Right lobe of liver (tissue), 4 donors: ENCODE measurements at regions not wholly inside any gene's neighbourhood (a gene's known extent, or its start where the extent isn't known, plus 50 kb on each side); places are given as distances from the start of the nearest gene placed in this dataset.

Source experiments
- CTCF ChIP-seq, 4 donors: fragments of 200-600 bp in 3 of 4; fragments of 450-650 bp in 1 of 4; IDR thresholded peaks; one replicate each; pipeline versions ENCODE4 v1.5.1 to v1.8.0; 2016 to 2022; ENCODE audit warnings: antibody characterized with exemption in 4 of 4, mild to moderate bottlenecking in 2 of 4
- POLR2A ChIP-seq: fragments of 450-650 bp; IDR thresholded peaks from one replicate; pipeline ENCODE4 v1.6.1; 2017; ENCODE audit warnings: antibody characterized with exemption, mild to moderate bottlenecking
- donor health status: DM: no; HTN: no; CAD: no.
- donor health status: DM: no; HTN: no; CAD: no.
- donor health status: DM: no; HTN: yes; CAD: no.

DNA sequence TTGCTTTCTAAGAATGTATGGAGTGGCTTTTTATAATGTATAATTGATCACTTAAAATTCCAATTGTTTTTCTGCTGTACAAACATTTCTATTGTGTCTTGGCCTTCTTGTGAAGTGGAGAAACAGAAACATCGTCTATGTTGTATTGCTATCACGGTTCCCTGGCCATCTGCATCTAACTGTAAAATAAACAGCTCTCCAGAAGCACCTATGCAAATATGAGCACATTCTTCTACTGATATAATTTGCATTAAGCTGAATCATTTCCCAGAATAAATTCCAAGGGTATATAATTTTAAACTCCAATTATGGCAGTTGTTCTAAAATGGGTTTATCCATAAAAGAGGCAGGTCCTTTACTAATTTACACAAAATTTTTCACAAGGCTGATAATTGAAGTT, 261.6 kb upstream of the STS start:
- TF ChIP-seq POLR2A (no peak), CTCF (IDR thresholded peaks at IDR 0.05) (no peak)
